ENCODE measurements at regions not wholly inside any gene's neighbourhood (a gene's known extent, or its start where the extent isn't known, plus 50 kb on each side); places are given as distances from the start of the nearest gene placed in this dataset.

DNA sequence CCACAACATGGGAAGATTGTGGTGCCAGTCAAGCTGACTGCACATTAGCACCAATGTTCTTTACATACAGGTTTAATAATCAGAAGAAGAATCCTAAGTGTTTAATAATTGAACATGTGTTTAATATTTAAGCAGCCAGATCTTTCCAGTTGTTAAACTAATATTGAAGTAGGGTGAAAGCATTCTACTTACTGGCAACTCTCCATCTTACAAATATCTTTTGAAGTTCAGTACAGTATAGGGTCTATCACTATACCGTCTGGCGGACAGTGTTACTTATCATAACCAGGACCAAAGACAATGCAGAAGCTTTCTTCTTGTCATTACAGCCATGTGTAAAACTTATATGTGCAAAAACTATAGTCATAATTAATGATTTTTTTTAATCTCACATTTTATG, 376.4 kb downstream of the CNTN6 start:
- Histone ChIP-seq H4K20me1 (replicated peaks; ENCODE audit: control insufficient read depth, extremely low read depth, insufficient read depth, low read length) (no peaks in the 10 kb centered on the region), H3K9ac (replicated peaks; ENCODE audit: extremely low read depth, insufficient read depth, low read length) (no peak overlapping the region), H3K27me3 (ENCODE audit: control insufficient read depth in 2 of 2, insufficient read depth in 2 of 2, low read length in 2 of 2) (no peaks in the 10 kb centered on the region), H3K4me3 (replicated peaks in 1 of 3; ENCODE audit: insufficient read depth in 1 of 3, low read depth in 1 of 3, low read length in 3 of 3) (no peak overlapping the region), H3K27ac (ENCODE audit: insufficient read depth, low read depth, low read length) (no peak overlapping the region), H3K36me3 (ENCODE audit: control insufficient read depth in 2 of 2, extremely low read depth in 1 of 2, insufficient read depth in 2 of 2, low read length in 2 of 2) (no peaks in the 10 kb centered on the region), H3K9me3 (replicated peaks; ENCODE audit: control insufficient read depth, insufficient read depth, low read length) (peaks cover 2% of the 10 kb centered on the region), H3K4me2 (ENCODE audit: insufficient read depth, low read length) (no peak overlapping the region), H2AFZ (ENCODE audit: low read depth, low read length) (no peak overlapping the region), H3K4me1 (ENCODE audit: control insufficient read depth, extremely low read depth, insufficient read depth, low read length) (no peaks in the 10 kb centered on the region), H3K9me1 (replicated peaks; ENCODE audit: control insufficient read depth, extremely low read depth, insufficient read depth, low read length) (no peaks in the 10 kb centered on the region), H3K79me2 (ENCODE audit: control insufficient read depth, insufficient read depth, low read length) (no peaks in the 10 kb centered on the region)
- ChIA-PET CTCF (no interaction called here), POLR2A (no interaction called here)
- no peak for TF ChIP-seq GATA2 (IDR thresholded peaks at IDR 0.05; ENCODE audit: insufficient read depth, insufficient read length, low read depth, low read length)
- no peak for TF ChIP-seq CTCF (IDR thresholded peaks at IDR 0.05; ENCODE audit: extremely low read depth in 1 of 2, insufficient read depth in 1 of 2, low read depth in 1 of 2, low read length in 2 of 2)
- no peak for TF ChIP-seq MYC (IDR thresholded peaks at IDR 0.05; ENCODE audit: low read depth, low read length)
- no peak for TF ChIP-seq POLR2AphosphoS5 (IDR thresholded peaks at IDR 0.05; ENCODE audit: insufficient read depth, low read depth, low read length)
- no peak for TF ChIP-seq FOS (IDR thresholded peaks at IDR 0.05; ENCODE audit: borderline replicate concordance, insufficient read depth, low read length)
- TF ChIP-seq EZH2 (IDR thresholded peaks at IDR 0.05; ENCODE audit: borderline replicate concordance, low read depth, low read length, severe bottlenecking), result no peak
- no peak for TF ChIP-seq JUN (IDR thresholded peaks at IDR 0.05; ENCODE audit: borderline replicate concordance, insufficient read depth, insufficient read length, low read depth)
- TF ChIP-seq, protein P1, sequence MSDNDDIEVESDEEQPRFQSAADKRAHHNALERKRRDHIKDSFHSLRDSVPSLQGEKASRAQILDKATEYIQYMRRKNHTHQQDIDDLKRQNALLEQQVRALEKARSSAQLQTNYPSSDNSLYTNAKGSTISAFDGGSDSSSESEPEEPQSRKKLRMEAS (IDR thresholded peaks at IDR 0.05; ENCODE audit: insufficient read depth, insufficient read length), result no peak
- no peak for TF ChIP-seq POLR2A (IDR thresholded peaks at IDR 0.05; ENCODE audit: low read depth, low read length)
- intact Hi-C loops (cut with micrococcal nuclease) (no loop called here), dilution Hi-C loops (cut with MboI; ENCODE audit: extremely low pct_ligation_motif_present, low sequenced_read_pairs) (no loop called here)
- FAIRE-seq, result no peak
- DNase-seq (ENCODE audit: low read depth, low spot score), result no peak
- BruUV-seq (replicated peaks), result no TSS peak
